ENCODE measurements at regions not wholly inside any gene's neighbourhood (a gene's known extent, or its start where the extent isn't known, plus 50 kb on each side); places are given as distances from the start of the nearest gene placed in this dataset.

DNA sequence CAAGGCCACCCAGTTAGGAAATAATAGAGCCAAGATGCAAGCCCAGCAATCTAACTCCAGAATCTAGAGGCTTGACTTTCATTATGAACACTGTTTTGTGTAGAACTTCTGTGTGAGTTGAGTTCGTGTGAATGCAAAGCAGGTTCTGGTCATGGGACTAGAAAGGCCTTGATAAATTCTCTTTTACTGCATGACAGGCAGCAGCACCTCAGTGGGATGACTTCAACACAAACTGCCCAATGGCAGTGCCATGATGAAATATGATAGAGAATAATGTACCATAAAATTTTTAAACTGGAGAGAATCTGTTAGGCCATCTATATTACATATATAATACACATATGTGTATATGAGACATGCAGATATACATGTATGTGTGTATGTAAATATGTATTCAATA is 214.5 kb downstream of the KLF5 start:
- TF ChIP-seq, protein P1, sequence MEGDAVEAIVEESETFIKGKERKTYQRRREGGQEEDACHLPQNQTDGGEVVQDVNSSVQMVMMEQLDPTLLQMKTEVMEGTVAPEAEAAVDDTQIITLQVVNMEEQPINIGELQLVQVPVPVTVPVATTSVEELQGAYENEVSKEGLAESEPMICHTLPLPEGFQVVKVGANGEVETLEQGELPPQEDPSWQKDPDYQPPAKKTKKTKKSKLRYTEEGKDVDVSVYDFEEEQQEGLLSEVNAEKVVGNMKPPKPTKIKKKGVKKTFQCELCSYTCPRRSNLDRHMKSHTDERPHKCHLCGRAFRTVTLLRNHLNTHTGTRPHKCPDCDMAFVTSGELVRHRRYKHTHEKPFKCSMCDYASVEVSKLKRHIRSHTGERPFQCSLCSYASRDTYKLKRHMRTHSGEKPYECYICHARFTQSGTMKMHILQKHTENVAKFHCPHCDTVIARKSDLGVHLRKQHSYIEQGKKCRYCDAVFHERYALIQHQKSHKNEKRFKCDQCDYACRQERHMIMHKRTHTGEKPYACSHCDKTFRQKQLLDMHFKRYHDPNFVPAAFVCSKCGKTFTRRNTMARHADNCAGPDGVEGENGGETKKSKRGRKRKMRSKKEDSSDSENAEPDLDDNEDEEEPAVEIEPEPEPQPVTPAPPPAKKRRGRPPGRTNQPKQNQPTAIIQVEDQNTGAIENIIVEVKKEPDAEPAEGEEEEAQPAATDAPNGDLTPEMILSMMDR (IDR thresholded peaks at IDR 0.05) = no peak
- TF ChIP-seq POLR2A (IDR thresholded peaks at IDR 0.05) (no peak), EP300 (IDR thresholded peaks at IDR 0.05) (no peak)

Measured in ovary (tissue), 3 donors.